ENCODE measurements at regions not wholly inside any gene's neighbourhood (a gene's known extent, or its start where the extent isn't known, plus 50 kb on each side); places are given as distances from the start of the nearest gene placed in this dataset.

DNA sequence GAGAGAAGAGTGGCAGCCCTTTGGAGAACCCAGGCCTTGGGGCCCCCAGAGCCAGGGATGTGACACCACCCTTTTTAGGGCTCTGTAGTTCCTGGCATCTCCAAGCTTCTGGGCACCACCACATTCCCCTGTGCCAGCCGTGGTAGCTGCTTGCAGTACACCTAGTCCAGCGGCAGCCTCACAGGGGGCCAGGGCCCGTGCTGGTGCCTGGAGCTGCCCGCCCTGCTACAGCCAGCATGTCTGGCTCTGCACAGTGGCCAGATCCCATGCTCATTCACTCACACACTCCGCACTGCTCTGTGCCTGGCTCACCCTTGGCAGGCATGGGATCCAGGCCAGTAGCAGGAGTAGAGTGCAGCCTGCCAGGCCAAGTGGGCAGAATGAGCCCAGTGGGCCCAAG lies 351.6 kb upstream of the TMCO5A start:
- Mint-ChIP-seq H3K4me3 (no peak overlapping the region), H3K36me3 (ENCODE audit: low read depth) (no peaks in the 10 kb centered on the region), H3K27ac (no peak overlapping the region), H3K27me3 (ENCODE audit: insufficient read depth) (no peaks in the 10 kb centered on the region), H3K9me3 (peaks cover 7% of the 10 kb centered on the region), H3K4me1 (ENCODE audit: low read depth) (peaks cover 11% of the 10 kb centered on the region)
- no peak for DNase-seq
- TF ChIP-seq, protein P1, sequence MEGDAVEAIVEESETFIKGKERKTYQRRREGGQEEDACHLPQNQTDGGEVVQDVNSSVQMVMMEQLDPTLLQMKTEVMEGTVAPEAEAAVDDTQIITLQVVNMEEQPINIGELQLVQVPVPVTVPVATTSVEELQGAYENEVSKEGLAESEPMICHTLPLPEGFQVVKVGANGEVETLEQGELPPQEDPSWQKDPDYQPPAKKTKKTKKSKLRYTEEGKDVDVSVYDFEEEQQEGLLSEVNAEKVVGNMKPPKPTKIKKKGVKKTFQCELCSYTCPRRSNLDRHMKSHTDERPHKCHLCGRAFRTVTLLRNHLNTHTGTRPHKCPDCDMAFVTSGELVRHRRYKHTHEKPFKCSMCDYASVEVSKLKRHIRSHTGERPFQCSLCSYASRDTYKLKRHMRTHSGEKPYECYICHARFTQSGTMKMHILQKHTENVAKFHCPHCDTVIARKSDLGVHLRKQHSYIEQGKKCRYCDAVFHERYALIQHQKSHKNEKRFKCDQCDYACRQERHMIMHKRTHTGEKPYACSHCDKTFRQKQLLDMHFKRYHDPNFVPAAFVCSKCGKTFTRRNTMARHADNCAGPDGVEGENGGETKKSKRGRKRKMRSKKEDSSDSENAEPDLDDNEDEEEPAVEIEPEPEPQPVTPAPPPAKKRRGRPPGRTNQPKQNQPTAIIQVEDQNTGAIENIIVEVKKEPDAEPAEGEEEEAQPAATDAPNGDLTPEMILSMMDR (IDR thresholded peaks at IDR 0.05): no peak

DNA sequence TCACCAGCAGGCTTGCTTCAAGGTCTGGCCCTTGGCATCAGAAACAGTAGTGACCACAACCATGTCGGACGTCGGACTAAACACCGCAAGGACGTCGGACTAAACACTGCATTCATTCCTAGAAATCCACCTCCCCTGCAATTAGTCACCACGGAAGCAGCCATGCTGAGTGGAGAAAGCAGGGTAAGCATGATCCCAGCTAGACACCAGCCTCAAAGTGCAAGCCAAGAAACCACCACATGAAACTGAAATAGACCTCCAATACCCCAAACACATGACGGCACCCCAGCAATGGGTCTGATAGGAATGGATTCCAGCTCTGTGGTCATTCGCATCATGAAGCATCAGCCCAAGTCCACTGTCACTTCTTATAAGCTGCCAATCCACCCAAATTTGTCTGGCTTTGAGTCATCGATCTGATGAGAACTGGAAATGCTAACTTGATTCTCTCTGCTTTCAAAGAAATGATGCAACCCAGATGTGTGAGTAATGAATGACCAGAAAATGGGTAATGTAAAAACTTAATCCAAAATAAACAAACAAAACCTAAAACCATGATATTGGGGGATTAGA lies 348.3 kb upstream of the TMCO5A start:
- TF ChIP-seq, protein P1 (IDR thresholded peaks at IDR 0.05): no peak
- peaks cover 11% of the 10 kb centered on the region for H3K4me1 Mint-ChIP-seq (ENCODE audit: low read depth)
- no peak overlapping the region for H3K27ac Mint-ChIP-seq
- H3K27me3 Mint-ChIP-seq (ENCODE audit: insufficient read depth): peaks cover 2% of the 10 kb centered on the region; the same call in 1 of the 2 replicates
- peaks cover 7% of the 10 kb centered on the region for H3K9me3 Mint-ChIP-seq
- no peak for DNase-seq
- no peak overlapping the region for H3K4me3 Mint-ChIP-seq
- H3K36me3 Mint-ChIP-seq (ENCODE audit: low read depth): no peaks in the 10 kb centered on the region

DNA sequence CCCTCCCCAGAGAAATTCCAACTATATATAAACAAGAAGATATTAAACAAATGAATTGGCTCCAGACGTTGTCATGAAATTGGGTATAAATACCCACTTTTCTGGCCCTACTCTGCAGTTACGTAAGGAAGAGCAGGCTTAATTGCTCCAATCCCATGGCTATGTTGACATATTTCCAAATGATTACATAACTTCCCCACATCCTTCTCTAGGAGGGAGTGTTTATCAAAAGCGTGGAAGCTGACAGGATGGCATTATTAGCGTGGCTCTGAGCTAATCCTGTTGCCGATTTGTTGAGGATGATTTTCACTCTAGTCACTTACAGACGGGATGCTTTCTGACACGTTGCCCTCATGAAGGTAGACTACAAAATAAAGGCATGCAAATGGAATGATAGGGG lies 347.5 kb upstream of the TMCO5A start:
- peaks cover 7% of the 10 kb centered on the region for H3K9me3 Mint-ChIP-seq
- TF ChIP-seq, protein P1 (IDR thresholded peaks at IDR 0.05): no peak
- H3K4me1 Mint-ChIP-seq (ENCODE audit: low read depth): peaks cover 11% of the 10 kb centered on the region
- H3K36me3 Mint-ChIP-seq (ENCODE audit: low read depth): no peaks in the 10 kb centered on the region
- no peak overlapping the region for H3K4me3 Mint-ChIP-seq
- H3K27me3 Mint-ChIP-seq (ENCODE audit: insufficient read depth): peaks cover 2% of the 10 kb centered on the region; the same call in 1 of the 2 replicates
- H3K27ac Mint-ChIP-seq: no peak overlapping the region
- DNase-seq: no peak

DNA sequence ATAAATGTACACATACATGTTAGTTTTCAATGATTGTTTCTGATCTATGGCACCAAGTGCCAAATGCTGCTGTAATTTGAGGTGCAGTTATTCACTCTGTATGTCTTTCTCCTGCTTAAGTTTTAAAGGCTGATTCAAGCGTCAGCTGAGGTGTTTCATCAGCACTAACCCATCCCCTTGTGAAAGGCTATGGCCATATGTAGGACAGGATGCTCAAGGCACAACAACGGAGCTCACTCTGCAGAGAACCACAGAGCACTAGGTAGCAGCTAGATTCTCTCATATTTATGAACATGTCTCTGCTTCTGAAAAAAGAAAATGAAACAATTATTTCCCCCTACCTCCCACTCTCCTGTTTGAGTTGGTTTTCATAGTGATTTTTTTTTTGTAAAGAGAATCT lies 340.0 kb upstream of the TMCO5A start:
- Mint-ChIP-seq H3K27ac (no peak overlapping the region), H3K27me3 (ENCODE audit: insufficient read depth) (peaks cover 7% of the 10 kb centered on the region; the same call in 1 of the 2 replicates), H3K9me3 (no peaks in the 10 kb centered on the region), H3K4me3 (no peak overlapping the region), H3K36me3 (ENCODE audit: low read depth) (no peaks in the 10 kb centered on the region), H3K4me1 (ENCODE audit: low read depth) (no peaks in the 10 kb centered on the region)
- no peak for DNase-seq
- TF ChIP-seq, protein P1 (IDR thresholded peaks at IDR 0.05): no peak

DNA sequence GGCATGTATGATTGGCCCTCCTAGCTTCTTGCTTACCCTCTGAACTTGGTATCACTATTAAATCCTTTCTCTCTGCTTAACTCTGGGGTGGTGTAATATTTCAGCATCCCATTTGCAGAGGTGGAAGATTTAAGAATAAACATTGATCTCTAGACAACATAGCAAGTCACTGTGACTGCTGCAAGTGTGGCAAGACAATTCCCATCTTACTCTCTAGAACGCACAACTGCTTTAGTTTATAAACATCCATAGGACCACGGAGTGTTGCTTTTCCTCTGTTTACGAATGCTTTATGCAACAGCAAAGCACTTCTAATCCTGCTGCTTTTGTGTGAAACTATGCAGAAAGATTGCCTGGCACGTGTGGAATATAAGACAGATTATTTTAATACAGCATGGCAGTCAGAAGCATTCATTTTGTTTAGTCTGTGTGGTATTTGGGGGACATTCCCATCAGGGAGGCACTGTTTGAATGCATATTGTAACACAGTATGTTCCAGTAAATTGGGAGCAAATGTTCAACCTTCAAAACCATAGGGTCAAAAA lies 338.9 kb upstream of the TMCO5A start:
- Mint-ChIP-seq H3K4me3 (no peak overlapping the region), H3K36me3 (ENCODE audit: low read depth) (no peaks in the 10 kb centered on the region), H3K4me1 (ENCODE audit: low read depth) (no peaks in the 10 kb centered on the region), H3K27me3 (ENCODE audit: insufficient read depth) (peaks cover 7% of the 10 kb centered on the region; the same call in 1 of the 2 replicates), H3K9me3 (no peaks in the 10 kb centered on the region), H3K27ac (no peak overlapping the region)
- no peak for DNase-seq
- TF ChIP-seq, protein P1 (IDR thresholded peaks at IDR 0.05): no peak

Data from HFFc6 (cell line).